ENCODE measurements at regions not wholly inside any gene's neighbourhood (a gene's known extent, or its start where the extent isn't known, plus 50 kb on each side); places are given as distances from the start of the nearest gene placed in this dataset.

- Histone ChIP-seq H3K18ac (ENCODE audit: insufficient read length, low read depth, low read length) (no peak overlapping the region), H4K8ac (replicated peaks; ENCODE audit: insufficient read length, low read depth, low read length) (no peak overlapping the region), H4K91ac (ENCODE audit: insufficient read length, low read depth, low read length) (no peak overlapping the region), H3K14ac (ENCODE audit: insufficient read depth, low read length) (no peak overlapping the region), H4K5ac (ENCODE audit: insufficient read length, low read depth, low read length) (no peak overlapping the region), H3K9me3 (ENCODE audit: control insufficient read depth, low read depth, low read length) (no peaks in the 10 kb centered on the region), H3K23me2 (ENCODE audit: insufficient read length, low read depth, low read length, poor library complexity, severe bottlenecking) (no peaks in the 10 kb centered on the region), H2BK5ac (ENCODE audit: insufficient read length, low read length) (no peak overlapping the region), H3K23ac (ENCODE audit: insufficient read length, low read depth, low read length) (no peak overlapping the region), H2BK15ac (ENCODE audit: low read depth, low read length) (no peak overlapping the region), H2BK120ac (ENCODE audit: low read depth, low read length, poor library complexity, severe bottlenecking) (no peak overlapping the region), H3K4me2 (ENCODE audit: insufficient read depth, insufficient read length, low read length) (no peak overlapping the region), H3K27ac (ENCODE audit: insufficient read length, low read depth, low read length) (no peak overlapping the region), H3K79me1 (ENCODE audit: insufficient read depth, low read depth, low read length, poor library complexity, severe bottlenecking) (no peaks in the 10 kb centered on the region), H3K9ac (ENCODE audit: extremely low read depth, insufficient read length, low read length) (no peak overlapping the region), H2AFZ (ENCODE audit: low read length) (no peak overlapping the region), H3K4ac (ENCODE audit: low read depth, low read length) (no peak overlapping the region), H3K4me1 (ENCODE audit: insufficient read depth, low read length) (peaks cover 3% of the 10 kb centered on the region; the same call in 1 of the 2 replicates), H2BK20ac (ENCODE audit: low read depth, low read length, poor library complexity, severe bottlenecking) (no peak overlapping the region), H3T11ph (ENCODE audit: low read length) (no peak overlapping the region), H3K79me2 (ENCODE audit: insufficient read depth, low read length) (no peaks in the 10 kb centered on the region), H3K27me3 (ENCODE audit: insufficient read depth, low read length) (no peaks in the 10 kb centered on the region), H3K56ac (ENCODE audit: insufficient read length, low read depth, low read length) (no peak overlapping the region), H4K20me1 (ENCODE audit: control insufficient read depth, insufficient read depth, insufficient read length) (no peaks in the 10 kb centered on the region), H2BK12ac (ENCODE audit: insufficient read length, low read depth, low read length) (no peak overlapping the region), H2AK5ac (ENCODE audit: insufficient read length, low read length) (no peak overlapping the region)
- Mint-ChIP-seq H3K4me3 (no peak overlapping the region), H3K9me3 (peaks cover 0 to 2% of the 10 kb centered on the region in 2 experiments; a peak in 3 of 5 replicates), H3K4me1 (peaks cover 21 to 23% of the 10 kb centered on the region in 2 experiments), H3K36me3 (ENCODE audit: insufficient read depth in 1 of 3, low read depth in 3 of 3) (peaks cover 0 to 1% (median 0%) of the 10 kb centered on the region in 3 experiments; a peak in 1 of 7 replicates), H3K27me3 (ENCODE audit: low read depth) (peaks cover 4% of the 10 kb centered on the region; the same call in 1 of the 2 replicates), H3K27ac (no peak overlapping the region; a peak in 1 of 7 replicates)
- no peak for TF ChIP-seq CTCF (conservative IDR thresholded peaks at IDR 0.05)
- WGBS (ENCODE audit: extremely low coverage, insufficient read length, low lambda C conversion rate), result no CpG with 5 or more reads among the region's 2 CpGs
- no peak for DNase-seq
Observed at GRCh38 chr12:124183172-124183571, 111.7 kb upstream of the RFLNA start.

All from H9 (cell line).